GM12801 (cell line): ENCODE measurements at regions not wholly inside any gene's neighbourhood (a gene's known extent, or its start where the extent isn't known, plus 50 kb on each side); places are given as distances from the start of the nearest gene placed in this dataset.

Source experiments
- CTCF ChIP-seq: IDR thresholded peaks from one replicate; pipeline ENCODE4 v1.5.1; 2011; ENCODE audit warnings: control low read depth; ENCODE audit not compliant: insufficient read length; ENCODE audit errors: extremely low read depth

GRCh38 chr22:25419247-25420113, 145.0 kb upstream of the GRK3 start:
- no peak for TF ChIP-seq CTCF

GRCh38 chr22:25420471-25420924, 144.0 kb upstream of the GRK3 start:
- TF ChIP-seq CTCF: no peak

GRCh38 chr22:25420925-25421904, 143.3 kb upstream of the GRK3 start:
- no peak for TF ChIP-seq CTCF

GRCh38 chr22:25437414-25438160, 126.9 kb upstream of the GRK3 start:
- TF ChIP-seq CTCF: no peak

GRCh38 chr22:25447067-25447685, 117.3 kb upstream of the GRK3 start:
- TF ChIP-seq CTCF: no peak

GRCh38 chr22:25447686-25448434, 116.6 kb upstream of the GRK3 start:
- TF ChIP-seq CTCF: peak; percentile 39
